Cerebellar cortex (tissue), 1 donor: ENCODE measurements at regions not wholly inside any gene's neighbourhood (a gene's known extent, or its start where the extent isn't known, plus 50 kb on each side); places are given as distances from the start of the nearest gene placed in this dataset.
"Not testable (repeated sequence)": the region's sequence is repeated elsewhere in the genome, so short reads cannot be mapped to it uniquely, and the experiment has no call there.

Source experiments
- DNase-seq: peaks from one replicate; pipeline ENCODE4 v3.0.0-alpha.2; 2015; ENCODE audit warnings: low spot score

DNA sequence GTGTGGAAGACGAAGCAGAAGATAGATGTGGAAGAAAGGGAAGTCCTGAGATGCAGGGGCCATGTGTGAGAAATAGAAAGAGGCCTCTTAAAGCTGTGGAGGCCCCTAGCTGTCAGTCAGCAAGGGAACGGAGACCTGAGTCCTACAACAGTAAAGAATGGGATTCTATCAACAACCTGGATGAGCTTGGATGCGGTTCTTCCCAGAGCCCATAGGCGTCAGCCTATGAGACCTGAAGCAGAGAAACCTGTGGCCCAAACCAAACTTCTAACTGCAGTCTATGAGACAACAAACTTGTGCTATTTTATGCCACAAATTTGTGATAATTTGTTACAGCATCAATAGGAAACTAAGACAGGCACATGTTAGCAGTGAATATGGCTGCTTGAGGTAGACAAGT lies 583.7 kb downstream of the ADCYAP1 start:
- DNase-seq = no peak

DNA sequence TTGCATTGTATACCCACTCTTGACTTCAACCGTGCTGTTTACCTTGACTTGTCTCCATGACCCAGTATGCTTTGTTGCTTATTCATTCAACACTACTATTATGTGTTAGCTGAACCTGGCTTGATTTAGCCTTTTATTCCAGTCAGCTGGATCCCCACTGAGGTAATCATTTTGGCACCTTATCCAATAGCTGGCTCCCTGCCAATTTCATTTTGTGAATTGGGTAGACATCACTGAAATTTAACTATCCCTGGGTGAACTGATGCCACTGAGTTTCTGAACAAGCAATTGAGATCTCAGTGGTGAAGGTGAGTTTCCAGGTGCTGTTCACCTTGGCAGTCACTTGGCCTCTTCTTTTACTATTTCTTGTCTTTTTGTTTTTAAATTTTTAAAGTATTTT lies 584.3 kb downstream of the ADCYAP1 start:
- peak; percentile 13 for DNase-seq

DNA sequence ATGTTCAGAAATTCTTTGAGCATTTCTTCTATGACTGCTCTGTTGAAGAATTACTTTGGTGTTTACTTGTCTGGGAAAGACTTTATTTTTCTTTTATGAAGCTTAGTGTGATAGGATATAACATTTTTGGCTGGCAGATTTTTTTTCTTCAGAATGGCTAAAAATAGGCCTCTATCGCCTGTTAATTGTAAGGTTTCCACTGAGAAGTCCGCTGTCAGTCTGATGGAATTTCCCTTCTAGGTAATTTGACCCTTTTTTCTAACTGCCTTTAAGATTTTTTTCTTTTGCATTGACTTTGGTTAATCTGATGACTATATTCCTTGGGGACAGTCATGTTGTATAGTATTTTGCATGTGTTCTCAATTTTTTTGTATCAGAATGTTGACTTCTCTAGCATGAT lies 590.7 kb downstream of the ADCYAP1 start:
- DNase-seq = no peak

DNA sequence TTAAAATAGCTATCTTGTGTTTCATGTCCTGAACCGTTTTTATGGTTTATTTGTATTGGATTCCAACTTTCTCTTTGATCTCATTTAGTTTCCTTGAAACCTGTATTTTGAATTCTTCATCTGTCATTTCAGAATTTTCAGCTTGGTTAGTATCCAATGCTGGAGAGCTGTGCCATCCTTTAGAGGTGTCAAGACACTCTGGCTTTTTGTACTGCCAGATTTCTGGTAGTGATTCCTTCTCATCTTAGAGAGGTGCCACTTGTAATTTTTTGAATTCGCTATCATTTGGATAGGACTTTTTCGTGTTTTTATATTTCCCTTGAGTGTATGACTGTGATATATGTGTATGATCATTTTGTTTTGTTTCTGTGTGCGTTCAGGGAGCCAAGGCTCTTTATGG lies 591.4 kb downstream of the ADCYAP1 start:
- DNase-seq = no peak

DNA sequence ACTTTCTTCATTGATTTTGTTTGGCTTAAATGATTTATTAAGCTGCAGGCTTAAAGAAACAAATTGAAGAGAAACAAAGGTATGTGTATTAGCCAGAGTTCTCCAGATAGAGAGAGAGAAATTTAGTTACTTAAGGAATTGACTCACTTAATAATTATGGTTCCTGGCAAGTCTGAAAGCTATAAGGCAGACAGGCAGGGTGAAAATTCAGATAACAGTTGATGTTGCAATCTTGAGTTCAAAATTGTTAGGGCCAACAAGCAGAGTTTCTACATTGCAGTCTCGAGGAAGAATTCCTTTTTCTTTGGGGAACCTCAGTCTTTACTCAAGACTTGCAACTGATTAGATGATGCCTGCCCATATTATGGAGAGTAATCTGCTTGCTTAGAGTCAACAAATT lies 593.5 kb downstream of the ADCYAP1 start:
- DNase-seq = no peak

DNA sequence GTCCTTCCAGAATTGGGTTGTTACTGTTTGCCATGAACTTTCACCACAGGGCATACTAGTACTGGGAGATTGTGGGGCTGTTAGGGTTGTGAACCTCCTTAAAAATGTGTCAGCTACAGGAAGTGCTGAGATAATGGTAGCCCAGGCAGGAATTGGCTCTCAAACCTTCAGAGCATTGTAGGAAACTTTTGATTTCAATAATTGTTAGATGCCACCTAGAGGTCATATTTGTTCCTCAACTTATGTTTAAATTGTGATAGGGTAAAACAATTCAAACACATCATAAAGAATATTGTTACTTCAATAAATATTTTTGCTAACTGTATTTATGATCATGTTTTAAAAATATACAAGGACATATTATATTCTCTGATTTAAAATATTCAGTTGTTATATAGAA lies 594.6 kb downstream of the ADCYAP1 start:
- DNase-seq = no peak

DNA sequence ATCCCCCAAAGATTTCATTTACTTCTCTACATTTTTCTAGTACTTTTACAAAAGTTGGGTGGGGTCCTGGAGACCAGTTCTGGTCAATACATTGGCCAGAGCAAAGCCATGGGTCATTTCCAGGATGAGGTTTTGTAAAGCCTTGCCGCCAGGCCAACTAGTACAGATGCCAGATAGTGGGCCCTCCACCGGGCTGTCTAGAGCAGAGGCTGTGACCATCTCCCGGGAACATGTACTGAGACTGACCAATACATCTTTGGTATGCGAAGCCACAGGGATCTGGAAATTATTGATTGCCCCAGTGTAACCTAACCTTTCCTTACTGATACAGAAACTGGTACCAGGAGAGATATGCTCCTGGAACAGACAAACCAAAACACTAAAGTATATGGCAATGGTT lies 599.2 kb downstream of the ADCYAP1 start:
- no peak for DNase-seq

DNA sequence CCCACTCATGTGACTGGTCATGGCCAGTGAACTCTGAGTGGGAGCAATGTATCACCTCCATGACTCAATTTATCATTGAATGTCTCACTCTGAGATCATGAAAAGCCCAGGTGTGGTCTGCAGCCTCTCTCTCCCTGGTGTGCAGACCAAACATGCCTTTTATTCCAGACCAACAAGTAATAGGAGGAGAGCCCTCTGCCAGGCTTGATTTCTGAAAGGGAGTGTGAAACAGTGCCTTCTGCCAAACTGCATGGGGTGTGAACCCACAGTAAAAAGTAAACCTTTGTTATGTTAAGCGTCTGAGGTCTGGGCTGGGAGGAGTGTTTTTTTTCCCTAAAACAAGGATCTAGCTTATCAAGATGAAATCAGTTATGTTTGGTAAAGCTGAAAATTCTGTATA lies 601.2 kb downstream of the ADCYAP1 start:
- DNase-seq = no peak

DNA sequence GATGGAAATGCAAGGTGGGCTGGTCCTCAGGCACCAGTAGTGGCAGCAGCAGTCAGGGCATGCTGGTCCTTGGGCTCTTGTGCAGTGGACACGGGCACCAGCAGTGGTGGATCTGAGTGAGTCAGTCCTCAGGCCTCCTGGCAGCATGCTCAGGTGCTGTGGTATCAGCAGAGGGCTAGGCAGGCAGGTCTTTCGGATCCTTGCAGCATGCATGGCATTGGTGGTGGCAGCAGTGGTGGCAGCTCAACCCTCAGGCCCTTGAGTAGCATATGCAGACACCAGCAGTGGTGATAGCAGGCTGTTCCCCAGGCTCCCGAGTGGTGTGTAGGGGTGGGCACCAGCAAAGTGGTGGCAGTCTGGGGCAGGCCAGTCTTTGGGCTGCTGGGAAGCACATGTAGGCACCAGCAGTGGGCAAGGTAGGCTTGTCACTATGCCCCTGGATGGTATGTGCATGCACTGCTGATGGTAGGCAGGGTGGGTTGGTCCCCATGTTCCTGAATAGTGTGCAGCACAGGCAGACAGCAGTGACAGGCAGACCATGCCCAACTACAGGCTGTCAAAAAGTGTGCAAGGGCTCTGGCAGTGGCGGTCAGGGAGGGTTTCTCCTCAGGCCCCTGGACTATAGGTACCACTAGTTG lies 606.0 kb downstream of the ADCYAP1 start:
- DNase-seq = no peak

DNA sequence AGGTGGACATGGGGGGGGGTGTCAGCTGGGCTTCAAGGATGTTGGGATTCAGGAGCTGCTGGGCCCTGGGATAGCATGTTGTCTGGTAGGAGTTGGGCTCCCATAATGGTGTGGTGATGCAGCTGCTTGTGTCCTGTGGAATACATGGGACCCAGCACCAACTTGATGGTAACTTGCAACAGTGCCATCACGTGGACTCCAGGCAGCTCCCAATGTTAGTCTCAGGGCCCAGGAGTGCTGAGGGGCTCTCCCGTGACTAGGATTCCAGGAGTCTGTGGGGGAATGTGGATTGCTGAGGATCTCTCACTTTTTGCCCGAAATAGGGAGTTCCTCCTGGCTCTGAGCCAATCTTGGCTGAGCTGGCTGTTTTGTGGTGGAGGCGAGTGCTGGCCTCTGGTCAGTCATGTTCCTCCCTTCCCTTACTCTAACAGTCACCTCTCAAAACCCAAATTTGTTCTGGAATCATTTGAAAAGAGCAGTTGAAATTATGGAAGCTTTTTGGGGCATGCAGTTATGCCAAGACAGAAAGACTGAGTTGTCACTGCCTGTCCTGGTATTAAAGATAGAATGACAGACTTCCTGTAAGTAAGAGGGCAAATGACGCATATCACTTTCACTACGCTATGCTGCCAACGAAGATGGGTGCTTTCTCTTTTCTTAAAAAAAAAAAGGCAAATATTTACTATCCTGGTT lies 607.1 kb downstream of the ADCYAP1 start:
- DNase-seq = no peak

DNA sequence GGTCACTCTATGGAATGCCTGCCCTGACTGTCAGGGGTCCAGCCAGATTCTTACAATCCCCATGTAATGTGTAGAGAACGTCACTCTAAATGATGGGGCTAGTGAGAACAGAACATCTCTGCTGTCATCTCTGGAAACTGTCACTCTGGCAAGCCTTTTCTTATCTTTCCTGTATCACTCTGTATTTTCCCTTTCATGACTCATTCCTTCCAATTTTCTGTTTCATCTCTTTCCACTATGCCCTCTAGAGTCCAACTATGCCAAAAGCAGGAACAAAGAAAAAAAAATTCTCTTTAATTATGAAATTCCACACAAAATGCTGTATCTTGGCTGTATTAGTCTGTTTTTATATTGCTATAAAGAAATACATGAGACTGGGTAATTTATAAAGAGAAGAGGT lies 608.8 kb downstream of the ADCYAP1 start:
- DNase-seq = no peak

DNA sequence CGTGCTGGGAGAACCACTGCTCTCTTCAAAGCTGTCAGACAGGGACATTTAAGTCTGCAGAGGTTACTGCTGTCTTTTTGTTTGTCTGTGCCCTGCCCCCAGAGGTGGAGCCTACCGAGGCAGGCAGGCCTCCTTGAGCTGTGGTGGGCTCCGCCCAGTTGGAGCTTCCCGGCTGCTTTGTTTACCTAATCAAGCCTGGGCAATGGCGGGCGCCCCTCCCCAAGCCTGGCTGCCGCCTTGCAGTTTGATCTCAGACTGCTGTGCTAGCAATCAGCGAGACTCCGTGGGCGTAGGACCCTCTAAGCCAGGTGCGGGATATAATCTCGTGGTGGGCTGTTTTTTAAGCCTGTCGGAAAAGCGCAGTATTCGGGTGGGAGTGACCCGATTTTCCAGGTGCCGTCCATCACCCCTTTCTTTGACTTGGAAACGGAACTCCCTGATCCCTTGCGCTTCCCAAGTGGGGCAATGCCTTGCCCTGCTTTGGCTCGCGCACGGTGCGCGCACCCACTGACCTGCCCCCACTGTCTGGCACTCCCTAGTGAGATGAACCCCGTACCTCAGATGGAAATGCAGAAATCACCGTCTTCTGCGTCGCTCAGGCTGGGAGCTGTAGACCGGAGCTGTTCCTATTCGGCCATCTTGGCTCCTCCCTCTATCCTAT lies 617.0 kb downstream of the ADCYAP1 start:
- DNase-seq = not testable (repeated sequence)

DNA sequence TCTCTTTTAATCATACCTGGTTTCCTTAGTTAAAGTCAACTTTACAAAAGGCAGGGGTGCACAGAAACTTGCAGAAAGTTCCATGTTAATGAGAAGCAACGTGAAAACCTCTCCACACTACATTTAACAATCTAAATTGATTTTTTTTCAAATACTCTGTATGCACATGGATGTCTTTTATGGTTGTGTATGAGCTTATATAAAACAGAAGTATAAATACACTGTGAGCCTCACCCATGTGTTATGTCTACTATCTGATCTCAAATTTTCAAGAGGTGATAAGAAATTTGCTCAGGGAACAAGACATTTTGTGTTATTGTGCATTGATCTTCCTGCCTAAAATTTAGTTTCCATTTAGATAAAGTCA lies 617.6 kb downstream of the ADCYAP1 start:
- DNase-seq = no peak

DNA sequence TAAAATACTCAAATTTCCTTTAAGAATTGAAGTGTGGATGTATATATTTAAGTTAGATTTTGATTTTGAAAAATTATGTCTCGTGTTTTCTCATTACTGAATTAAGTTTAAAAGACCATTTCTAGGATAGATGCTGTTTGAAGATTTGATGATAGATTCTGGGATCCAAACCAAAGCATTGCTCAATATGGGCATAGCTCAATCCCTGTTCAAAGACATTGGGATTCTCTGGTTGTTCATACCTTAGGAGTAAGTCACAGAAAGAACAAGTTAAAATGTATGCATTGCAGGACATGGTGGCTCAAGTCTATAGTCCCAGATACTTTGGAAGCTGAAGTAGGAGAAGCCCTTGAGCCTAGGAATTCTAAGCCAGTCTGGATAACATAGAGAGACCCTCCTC lies 622.3 kb downstream of the ADCYAP1 start:
- no peak for DNase-seq

DNA sequence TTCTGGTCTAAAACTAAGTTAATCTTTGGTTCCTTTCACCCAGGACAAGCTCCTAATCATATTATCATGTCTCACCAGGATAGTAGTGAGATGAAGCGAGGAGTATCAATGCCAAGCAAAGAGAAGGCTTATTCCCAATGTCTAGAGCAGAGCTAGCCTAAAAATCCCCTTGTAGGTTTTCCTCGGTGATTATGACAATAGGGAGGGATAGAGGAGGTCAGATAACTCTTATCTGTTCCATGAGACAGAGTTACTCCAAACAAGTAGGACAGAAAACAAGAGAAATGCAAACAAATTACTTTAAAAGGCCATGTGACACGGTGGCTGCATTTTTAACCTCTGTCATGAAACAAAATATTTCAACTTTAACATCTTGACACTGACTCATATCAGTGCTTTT lies 623.1 kb downstream of the ADCYAP1 start:
- no peak for DNase-seq

DNA sequence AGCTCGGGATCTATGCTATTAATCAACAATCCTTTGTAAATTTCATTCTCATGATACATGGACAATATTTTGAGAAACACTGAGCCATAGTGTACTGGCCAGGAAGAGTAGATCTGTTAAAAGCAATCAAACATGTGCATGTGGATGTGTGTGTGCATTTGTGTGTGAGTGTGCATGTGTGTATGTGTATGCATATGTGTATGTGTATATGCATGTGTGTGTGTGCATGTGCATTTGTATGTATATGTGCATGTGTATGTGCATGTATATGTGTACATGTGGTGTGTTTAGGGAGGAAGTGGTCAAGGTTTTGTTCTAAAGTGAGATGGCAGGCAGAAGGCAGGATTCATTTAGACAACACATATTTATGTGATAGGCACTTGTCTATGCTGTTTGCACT lies 623.8 kb downstream of the ADCYAP1 start:
- no peak for DNase-seq

DNA sequence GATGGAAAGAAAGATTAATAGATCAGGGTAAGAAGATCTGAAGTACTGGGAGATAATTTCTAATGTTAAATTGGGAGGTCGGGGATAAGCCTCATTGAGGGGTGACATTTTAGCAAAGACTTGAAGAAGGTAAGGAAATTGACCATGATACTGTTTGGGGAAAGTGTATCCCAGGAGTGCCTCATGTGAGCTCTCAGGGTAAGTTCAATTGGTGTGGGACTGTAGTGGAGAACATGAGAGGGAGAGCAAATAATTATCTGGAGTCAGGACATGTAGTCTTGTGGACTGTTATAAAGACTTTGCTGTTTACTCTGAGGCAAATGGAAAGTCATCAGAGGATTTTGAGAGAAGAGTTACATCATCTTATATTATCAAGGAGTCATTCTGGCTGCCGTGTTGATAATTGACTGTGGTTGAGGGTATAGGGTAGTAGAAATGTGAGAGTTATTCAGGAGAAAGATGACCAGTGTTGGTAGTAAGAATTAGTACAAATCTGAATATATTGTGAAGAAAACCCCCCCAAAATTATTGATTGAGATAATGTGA lies 624.4 kb downstream of the ADCYAP1 start:
- DNase-seq = no peak

DNA sequence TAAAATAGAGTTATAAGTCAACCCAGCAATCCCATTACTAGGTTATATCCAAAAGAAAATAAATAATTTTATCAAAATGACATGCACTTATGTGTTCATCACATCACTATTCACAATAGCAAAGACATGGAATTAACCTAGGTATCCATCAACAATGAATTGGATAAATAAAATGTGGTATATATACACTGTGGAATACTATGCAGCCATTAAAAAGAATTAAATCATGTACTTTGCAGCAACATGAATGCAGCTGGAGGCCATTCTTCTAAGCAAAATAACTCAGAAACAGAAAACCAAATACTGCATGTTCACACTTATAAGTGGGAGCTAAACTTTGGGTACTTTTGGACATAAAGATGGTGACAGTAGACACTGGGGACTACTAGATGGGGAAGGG lies 626.0 kb downstream of the ADCYAP1 start:
- no peak for DNase-seq

DNA sequence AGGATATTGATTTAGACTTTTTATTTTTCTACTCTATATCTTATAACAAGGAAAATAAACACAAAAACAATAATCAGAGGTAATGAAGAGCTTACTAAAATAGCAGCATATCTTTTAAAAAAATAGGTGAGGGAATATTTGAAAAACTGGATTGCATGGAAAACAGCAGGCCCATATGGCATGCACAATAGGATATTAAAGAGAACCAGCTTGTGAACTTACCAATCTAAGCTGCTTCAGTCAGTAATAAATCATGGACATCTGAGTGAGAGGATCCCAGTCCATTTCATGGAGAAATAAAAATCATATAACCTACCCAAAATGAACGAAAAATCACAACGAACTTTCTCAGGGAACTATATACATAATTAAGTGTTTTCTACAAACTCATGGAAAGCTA lies 634.6 kb downstream of the ADCYAP1 start:
- peak; percentile 73 for DNase-seq

DNA sequence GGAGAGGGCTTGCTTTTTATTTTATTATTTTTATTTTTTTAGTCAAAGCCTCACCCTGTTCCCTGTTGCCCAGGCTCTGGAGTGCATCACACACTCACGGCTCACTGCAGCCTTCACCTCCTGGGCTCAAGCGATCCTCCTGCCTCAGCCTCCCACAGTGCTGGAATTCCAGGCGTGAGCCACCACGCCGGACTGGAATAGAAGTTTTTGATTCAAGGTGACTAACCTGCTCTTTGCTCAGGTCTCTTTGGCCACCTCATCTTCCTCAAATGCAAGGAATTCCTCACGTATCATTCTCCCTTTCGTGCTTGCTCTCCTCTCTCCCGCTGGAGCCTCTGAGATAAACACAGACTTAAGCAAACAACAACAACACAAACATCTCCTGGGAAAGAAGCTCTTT lies 636.8 kb downstream of the ADCYAP1 start:
- DNase-seq = no peak

DNA sequence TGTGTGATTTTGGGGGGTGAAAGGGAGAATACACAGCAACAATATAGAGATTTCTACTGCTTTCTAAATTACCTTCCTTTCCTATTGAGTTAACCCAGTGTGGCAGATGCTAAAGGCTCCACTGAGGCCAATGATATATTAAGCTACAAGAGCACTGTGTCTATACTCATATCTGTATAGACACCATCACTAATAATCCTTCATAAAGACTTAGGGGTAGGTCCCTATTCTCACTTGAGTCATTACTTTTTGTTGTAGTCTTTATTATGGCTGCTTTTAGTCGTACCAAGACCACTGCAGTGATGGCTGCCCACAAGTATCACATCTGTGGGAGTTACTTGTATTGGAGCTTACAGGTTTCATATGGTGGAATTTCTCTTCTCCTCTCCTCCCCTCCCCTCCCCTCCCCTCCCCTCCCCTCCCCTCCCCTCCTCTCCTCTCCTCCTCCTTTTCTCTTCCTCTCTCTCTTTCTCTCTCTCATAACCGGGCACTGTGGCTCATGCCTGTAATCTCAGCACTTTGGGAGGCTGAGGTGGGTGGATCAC lies 637.6 kb downstream of the ADCYAP1 start:
- DNase-seq = no peak

DNA sequence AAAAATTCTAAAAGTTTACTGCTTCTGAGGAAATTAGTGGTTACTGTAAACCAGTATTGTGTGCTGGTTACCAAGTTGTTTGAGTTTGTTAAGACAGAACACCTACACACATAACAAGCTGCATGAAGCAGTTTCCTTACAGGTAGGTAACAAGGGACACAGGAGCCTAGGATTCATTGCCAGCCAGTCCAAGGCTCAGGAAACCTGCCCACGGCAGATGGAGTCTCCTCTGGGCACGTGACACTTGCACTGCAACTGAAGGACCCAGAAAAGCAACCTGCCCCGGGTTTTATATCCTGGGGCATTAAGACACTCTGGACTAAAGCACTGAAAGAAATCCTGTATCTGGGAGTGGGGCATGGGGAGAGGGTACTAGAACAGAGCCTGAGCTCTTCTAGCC lies 639.3 kb downstream of the ADCYAP1 start:
- DNase-seq = peak; percentile 52

DNA sequence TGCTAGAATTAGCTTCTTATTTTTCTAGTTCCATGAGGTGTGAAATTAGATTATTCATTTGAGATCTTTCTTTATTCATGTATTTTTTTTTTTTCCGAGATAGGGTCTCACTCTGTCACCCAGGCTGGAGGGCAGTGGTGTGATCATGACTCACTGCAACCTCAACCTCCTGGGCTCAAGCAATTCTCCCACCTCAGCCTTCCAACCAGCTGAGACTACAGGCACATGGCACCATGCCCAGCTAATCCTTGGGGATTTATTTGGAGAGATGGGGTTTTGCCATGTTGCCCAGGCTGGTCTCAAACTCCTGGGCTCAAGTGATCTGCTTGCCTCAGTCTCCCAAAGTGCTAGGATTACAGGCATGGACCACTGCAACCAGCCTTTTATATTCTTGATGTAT lies 653.0 kb downstream of the ADCYAP1 start:
- not testable (repeated sequence) for DNase-seq
